H1 (cell line): ENCODE measurements at regions not wholly inside any gene's neighbourhood (a gene's known extent, or its start where the extent isn't known, plus 50 kb on each side); places are given as distances from the start of the nearest gene placed in this dataset.

Experiments
- CHD7 ChIP-seq: fragments of 300-600 bp; sonication (generic); IDR thresholded peaks from 2 replicates; pipeline ENCODE4 v1.7.1; 2012; ENCODE audit warnings: low read length, moderate library complexity, mild to moderate bottlenecking, inconsistent platforms; ENCODE audit not compliant: insufficient replicate concordance
- EGR1 ChIP-seq: IDR thresholded peaks from 2 replicates; pipeline ENCODE4 v1.6.1; 2011; ENCODE audit warnings: low read depth, low read length, borderline replicate concordance
- EZH2 ChIP-seq: fragments of 200-600 bp; sonication (generic); IDR thresholded peaks from 2 replicates; pipeline ENCODE4 v1.7.1; 2012; ENCODE audit warnings: low read depth, mild to moderate bottlenecking, moderate library complexity, low read length, inconsistent platforms; ENCODE audit not compliant: severe bottlenecking
- JUN ChIP-seq: IDR thresholded peaks from 2 replicates; pipeline ENCODE4 v1.6.1; 2011; ENCODE audit warnings: low read depth, mild to moderate bottlenecking, improper control_type of control experiment, low read length
- RAD21 ChIP-seq, 2 experiments: IDR thresholded peaks in 1 of 2; conservative IDR thresholded peaks in 1 of 2; 2 replicates each; pipeline ENCODE4 v1.6.1; 2011; ENCODE audit warnings: low read depth in 2 of 2, low read length in 2 of 2, improper control_type of control experiment in 1 of 2, inconsistent platforms in 1 of 2, mild to moderate bottlenecking in 1 of 2, moderate library complexity in 1 of 2
- RBBP5 ChIP-seq: IDR thresholded peaks from 2 replicates; pipeline ENCODE4 v1.7.1; 2012; ENCODE audit warnings: low read depth, mild to moderate bottlenecking, inconsistent platforms, low read length, moderate library complexity, borderline replicate concordance
- SIN3A ChIP-seq, 2 experiments: IDR thresholded peaks in 1 of 2; conservative IDR thresholded peaks in 1 of 2; 2 replicates each; pipeline ENCODE4 v1.6.1; 2011 to 2012; ENCODE audit warnings: low read length in 2 of 2, improper control_type of control experiment in 1 of 2, low read depth in 1 of 2, mild to moderate bottlenecking in 1 of 2

- TF ChIP-seq JUN, result no peak
- TF ChIP-seq RAD21 (IDR thresholded peaks at IDR 0.05 in 1 of 2, conservative IDR thresholded peaks at IDR 0.05 in 1 of 2; ENCODE audit: low read depth in 2 of 2, low read length in 2 of 2), result no peak
- no peak for TF ChIP-seq CHD7
- no peak for TF ChIP-seq SIN3A (conservative IDR thresholded peaks at IDR 0.05 in 1 of 2, IDR thresholded peaks at IDR 0.05 in 1 of 2; ENCODE audit: low read depth in 1 of 2, low read length in 2 of 2)
- no peak for TF ChIP-seq EZH2
- TF ChIP-seq EGR1, result no peak
- no peak for TF ChIP-seq RBBP5
These were observed 138.8 kb upstream of the DCAF8L1 start (continued) for GRCh38 chrX:28120072-28120471.
